Progenitor cell of endocrine pancreas (in vitro differentiated cells): ENCODE measurements at regions not wholly inside any gene's neighbourhood (a gene's known extent, or its start where the extent isn't known, plus 50 kb on each side); places are given as distances from the start of the nearest gene placed in this dataset.

Source experiments
- DNase-seq: peaks from one replicate; pipeline ENCODE4 v3.0.0; 2021; ENCODE audit warnings: low spot score; ENCODE audit not compliant: unreplicated experiment
- H3K27ac Mint-ChIP-seq: 2 replicates; pipeline ENCODE4 v1.8.0; 2021; ENCODE audit warnings: mild to moderate bottlenecking, moderate library complexity, mixed read lengths
- H3K27me3 Mint-ChIP-seq: 2 replicates; pipeline ENCODE4 v1.8.0; 2021; ENCODE audit warnings: mixed read lengths
- H3K36me3 Mint-ChIP-seq: 2 replicates; pipeline ENCODE4 v1.8.0; 2022; ENCODE audit warnings: mixed read lengths; ENCODE audit not compliant: insufficient read depth
- H3K4me1 Mint-ChIP-seq: 2 replicates; pipeline ENCODE4 v1.8.0; 2021; ENCODE audit warnings: low read depth, mixed read lengths
- H3K4me3 Mint-ChIP-seq: 2 replicates; pipeline ENCODE4 v1.8.0; 2021; ENCODE audit warnings: low read depth, mild to moderate bottlenecking, moderate library complexity, mixed read lengths
- H3K9me3 Mint-ChIP-seq: 2 replicates; pipeline ENCODE4 v1.8.0; 2021; ENCODE audit warnings: low read depth, mixed read lengths
- CTCF ChIP-seq: fragments of 200-600 bp; sonication (generic); IDR thresholded peaks from one replicate; pipeline ENCODE4 v1.5.0; 2021; ENCODE audit warnings: antibody characterized with exemption, mild to moderate bottlenecking; ENCODE audit not compliant: unreplicated experiment

GRCh38 chr4:132556316-132556715 is 592.8 kb upstream of the PCDH10 start:
- Mint-ChIP-seq H3K9me3 (no peaks in the 10 kb centered on the region), H3K4me3 (no peak overlapping the region), H3K36me3 (no peaks in the 10 kb centered on the region), H3K27me3 (no peaks in the 10 kb centered on the region), H3K27ac (no peak overlapping the region), H3K4me1 (no peaks in the 10 kb centered on the region)
- DNase-seq, result no peak
- TF ChIP-seq CTCF, result no peak

GRCh38 chr4:132557660-132558059 is 591.4 kb upstream of the PCDH10 start:
- no peak for DNase-seq
- H3K4me3 Mint-ChIP-seq, result no peak overlapping the region

GRCh38 chr4:132564920-132565319 is 584.2 kb upstream of the PCDH10 start:
- H3K9me3 Mint-ChIP-seq, result peaks cover 5% of the 10 kb centered on the region
- DNase-seq, result no peak
- no peak overlapping the region for H3K27ac Mint-ChIP-seq

More at GRCh38 chr4:132557660-132558059, 591.4 kb upstream of the PCDH10 start:
- TF ChIP-seq CTCF, result peak; percentile 34
- H3K27ac Mint-ChIP-seq, result no peak overlapping the region
- no peaks in the 10 kb centered on the region for H3K4me1 Mint-ChIP-seq
- no peaks in the 10 kb centered on the region for H3K9me3 Mint-ChIP-seq
- H3K27me3 Mint-ChIP-seq, result no peaks in the 10 kb centered on the region
- H3K36me3 Mint-ChIP-seq, result no peaks in the 10 kb centered on the region

DNA sequence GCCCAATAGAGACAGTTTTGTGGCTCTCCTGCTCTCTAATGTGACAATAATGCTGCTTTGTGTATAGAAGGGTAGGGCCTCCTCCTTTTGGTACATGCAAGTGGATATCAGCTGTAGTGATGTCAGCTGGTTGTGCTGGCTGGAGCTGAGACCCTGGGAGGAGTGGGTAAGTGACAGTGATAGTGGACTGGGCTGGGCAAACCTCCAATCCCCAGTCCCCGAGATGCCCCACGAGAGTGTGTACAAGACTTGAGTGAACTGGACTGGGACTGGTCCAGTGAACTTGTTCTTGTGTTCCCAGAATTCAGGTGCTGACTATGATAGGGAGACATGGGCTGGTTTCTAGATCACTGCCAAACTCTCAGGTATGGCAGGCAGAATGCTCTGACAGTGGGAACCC is 583.6 kb upstream of the PCDH10 start:
- H3K27me3 Mint-ChIP-seq, result peaks cover 18% of the 10 kb centered on the region
- DNase-seq, result no peak
- H3K36me3 Mint-ChIP-seq, result no peaks in the 10 kb centered on the region
- H3K4me1 Mint-ChIP-seq, result peaks cover 1% of the 10 kb centered on the region
- no peak overlapping the region for H3K27ac Mint-ChIP-seq
- H3K9me3 Mint-ChIP-seq, result peaks cover 5% of the 10 kb centered on the region
- no peak overlapping the region for H3K4me3 Mint-ChIP-seq
- TF ChIP-seq CTCF, result no peak

More at GRCh38 chr4:132564920-132565319, 584.2 kb upstream of the PCDH10 start:
- no peaks in the 10 kb centered on the region for H3K36me3 Mint-ChIP-seq
- TF ChIP-seq CTCF, result peak; percentile 42
- H3K27me3 Mint-ChIP-seq, result peaks cover 12% of the 10 kb centered on the region
- H3K4me1 Mint-ChIP-seq, result peaks cover 1% of the 10 kb centered on the region
- no peak overlapping the region for H3K4me3 Mint-ChIP-seq

DNA sequence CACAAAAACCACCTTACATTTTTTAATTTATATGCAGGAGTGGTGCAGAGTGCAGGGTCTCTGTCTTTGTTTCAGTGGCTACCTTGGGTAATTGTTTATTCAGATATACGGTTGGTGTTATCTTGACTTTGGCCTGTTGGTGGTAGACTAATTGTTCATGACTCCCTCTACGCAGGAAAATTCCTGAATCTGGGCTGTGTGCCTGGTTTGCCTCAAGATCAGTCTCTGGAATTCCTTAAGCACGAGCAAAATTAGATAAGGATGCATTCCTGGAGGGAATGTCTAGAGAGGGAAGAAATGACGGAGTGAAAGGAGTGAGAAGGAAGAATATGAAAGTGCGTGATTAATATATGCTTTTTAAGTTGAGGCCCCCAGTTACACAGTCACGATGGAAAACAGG is 576.9 kb upstream of the PCDH10 start:
- no peak for TF ChIP-seq CTCF
- Mint-ChIP-seq H3K4me1 (peaks cover 9% of the 10 kb centered on the region), H3K27ac (no peak overlapping the region), H3K36me3 (no peaks in the 10 kb centered on the region), H3K4me3 (no peak overlapping the region), H3K9me3 (no peaks in the 10 kb centered on the region), H3K27me3 (peaks cover 36% of the 10 kb centered on the region)
- DNase-seq, result no peak
